H1 (cell line): ENCODE measurements at regions not wholly inside any gene's neighbourhood (a gene's known extent, or its start where the extent isn't known, plus 50 kb on each side); places are given as distances from the start of the nearest gene placed in this dataset.

Experiments used
- CTCF ChIA-PET: fragments of 300-600 bp; sonication (Branson Sonifier 250); formaldehyde crosslinking; loops from one replicate; lab custom pipeline; 2021; ENCODE audit not compliant: partially characterized antibody; lab: Charles Lee
- POLR2A ChIA-PET: fragments of 300-600 bp; sonication (Branson Sonifier 250); formaldehyde crosslinking; loops from one replicate; lab custom pipeline; 2021; ENCODE audit warnings: inconsistent platforms; ENCODE audit not compliant: partially characterized antibody; lab: Charles Lee
- DNase-seq, 2 experiments: peaks; one replicate each; pipeline versions ENCODE4 v3.0.0 to v3.0.0-alpha.2; 2010 to 2022; ENCODE audit warnings: low spot score in 2 of 2, low read depth in 1 of 2, mixed read lengths in 1 of 2
- FAIRE-seq: peaks from 2 replicates; lab custom pipeline; 2011; peaks lifted over from hg19 to GRCh38; lab: Jason Lieb, UNC
- H2AFZ ChIP-seq: 2 replicates; pipeline ENCODE4 v1.8.1; 2012; ENCODE audit warnings: low read length, inconsistent platforms
- H2AK5ac ChIP-seq: 2 replicates; pipeline ENCODE4 v1.6.1; 2013; ENCODE audit warnings: low read depth, low read length
- H2BK120ac ChIP-seq: replicated peaks from 2 replicates; pipeline ENCODE3; 2013; ENCODE audit warnings: low read depth, low read length, inconsistent platforms
- H2BK12ac ChIP-seq: 2 replicates; pipeline ENCODE4 v1.6.1; 2013; ENCODE audit warnings: low read depth, low read length
- H2BK15ac ChIP-seq: 2 replicates; pipeline ENCODE4 v1.6.1; 2013; ENCODE audit warnings: low read length
- H2BK20ac ChIP-seq: 2 replicates; pipeline ENCODE4 v1.6.1; 2013; ENCODE audit warnings: low read length
- H2BK5ac ChIP-seq: 2 replicates; pipeline ENCODE4 v1.6.1; 2013; ENCODE audit warnings: low read depth, low read length
- H3K14ac ChIP-seq: 2 replicates; pipeline ENCODE4 v1.6.1; 2013; ENCODE audit warnings: inconsistent platforms; ENCODE audit not compliant: insufficient read length
- H3K18ac ChIP-seq: 2 replicates; pipeline ENCODE4 v1.6.1; 2013; ENCODE audit warnings: low read length; ENCODE audit errors: extremely low read depth
- H3K23ac ChIP-seq: 2 replicates; pipeline ENCODE4 v1.6.1; 2013; ENCODE audit warnings: inconsistent platforms; ENCODE audit not compliant: insufficient read length
- H3K23me2 ChIP-seq: 2 replicates; pipeline ENCODE4 v1.6.1; 2013; ENCODE audit warnings: low read depth, low read length
- H3K27ac ChIP-seq: 2 replicates; pipeline ENCODE4 v1.6.1; 2011; ENCODE audit warnings: low read depth, low read length, inconsistent platforms
- H3K27me3 ChIP-seq, 4 experiments: replicated peaks in 1 of 4; 1 replicate in 1 of 4; 2 replicates in 3 of 4; pipeline versions ENCODE4 v1.6.1 to v1.8.1; 2011 to 2013; ENCODE audit warnings: low read length in 3 of 4, mild to moderate bottlenecking in 3 of 4, inconsistent platforms in 2 of 4, mixed read lengths in 2 of 4, moderate library complexity in 1 of 4; ENCODE audit not compliant: control insufficient read depth in 3 of 4, insufficient read depth in 3 of 4; ENCODE audit errors: extremely low read depth in 1 of 4
- H3K36me3 ChIP-seq, 4 experiments: 2 replicates each; pipeline versions ENCODE4 v1.6.1 to v1.8.1; 2011 to 2013; ENCODE audit warnings: mild to moderate bottlenecking in 4 of 4, low read length in 3 of 4, moderate library complexity in 2 of 4, control low read depth in 1 of 4, inconsistent platforms in 1 of 4; ENCODE audit not compliant: insufficient read depth in 4 of 4, control insufficient read depth in 2 of 4
- H3K4ac ChIP-seq: replicated peaks from 2 replicates; pipeline ENCODE3; 2013; ENCODE audit warnings: low read length, low read depth, mixed read lengths, inconsistent platforms; ENCODE audit not compliant: insufficient read length
- H3K4me1 ChIP-seq, 4 experiments: replicated peaks in 1 of 4; 1 replicate in 1 of 4; 2 replicates in 3 of 4; pipeline versions ENCODE4 v1.6.1 to v1.8.1; 2011 to 2013; ENCODE audit warnings: low read length in 3 of 4, inconsistent platforms in 2 of 4, mixed read lengths in 1 of 4; ENCODE audit not compliant: insufficient read depth in 4 of 4, control insufficient read depth in 3 of 4
- H3K4me2 ChIP-seq, 2 experiments: 2 replicates each; pipeline versions ENCODE4 v1.6.1 to v1.8.1; 2011 to 2013; ENCODE audit warnings: low read depth in 2 of 2, low read length in 2 of 2, control low read depth in 1 of 2, inconsistent platforms in 1 of 2, mild to moderate bottlenecking in 1 of 2; ENCODE audit not compliant: insufficient read depth in 1 of 2
- H3K4me3 ChIP-seq, 4 experiments: fragments of 200-600, 300-600 bp in 1 of 4; sonication (generic), shearing (Covaris generic), sonication (Bioruptor Twin) in 1 of 4; 2 replicates each; pipeline versions ENCODE4 v1.5.1 to v1.8.1; 2011 to 2016; ENCODE audit warnings: low read length in 4 of 4, low read depth in 3 of 4, control low read depth in 2 of 4, inconsistent platforms in 2 of 4, mild to moderate bottlenecking in 2 of 4, mixed read lengths in 1 of 4, moderate library complexity in 1 of 4; ENCODE audit not compliant: insufficient read depth in 2 of 4; ENCODE audit errors: extremely low read depth in 1 of 4
- H3K56ac ChIP-seq: replicated peaks from 2 replicates; pipeline ENCODE3; 2013; ENCODE audit warnings: low read depth, mild to moderate bottlenecking, mixed read lengths, low read length, inconsistent platforms; ENCODE audit not compliant: insufficient read length
- H3K79me1 ChIP-seq: 2 replicates; pipeline ENCODE4 v1.6.1; 2013; ENCODE audit warnings: low read depth, low read length, control low read depth
- H3K79me2 ChIP-seq, 2 experiments: 2 replicates each; pipeline versions ENCODE4 v1.6.1 to v1.8.1; 2012 to 2013; ENCODE audit warnings: low read length in 2 of 2, mild to moderate bottlenecking in 2 of 2, inconsistent platforms in 1 of 2; ENCODE audit not compliant: insufficient read depth in 2 of 2, control insufficient read depth in 1 of 2
- H3K9ac ChIP-seq, 4 experiments: replicated peaks in 1 of 4; 1 replicate in 1 of 4; 2 replicates in 3 of 4; pipeline versions ENCODE4 v1.6.1 to v1.8.1; 2011 to 2013; ENCODE audit warnings: low read depth in 3 of 4, low read length in 3 of 4, control low read depth in 2 of 4, mild to moderate bottlenecking in 2 of 4, moderate library complexity in 2 of 4, inconsistent platforms in 1 of 4; ENCODE audit errors: extremely low read depth in 1 of 4
- H3K9me3 ChIP-seq, 2 experiments: 2 replicates each; pipeline versions ENCODE4 v1.6.1 to v1.8.1; 2012 to 2013; ENCODE audit warnings: mild to moderate bottlenecking in 2 of 2, moderate library complexity in 2 of 2, control low read depth in 1 of 2, inconsistent platforms in 1 of 2, low read depth in 1 of 2, low read length in 1 of 2, mixed read lengths in 1 of 2; ENCODE audit not compliant: insufficient read depth in 2 of 2
- H4K20me1 ChIP-seq, 2 experiments: replicated peaks in 1 of 2; 2 replicates each; pipeline versions ENCODE3 to v1.8.1; 2011 to 2013; ENCODE audit warnings: inconsistent platforms in 2 of 2, low read length in 2 of 2, mild to moderate bottlenecking in 1 of 2; ENCODE audit not compliant: insufficient read depth in 2 of 2, control insufficient read depth in 1 of 2
- H4K5ac ChIP-seq: 2 replicates; pipeline ENCODE4 v1.6.1; 2013; ENCODE audit warnings: low read length, low read depth, mixed read lengths, inconsistent platforms; ENCODE audit not compliant: insufficient read length
- H4K8ac ChIP-seq: 2 replicates; pipeline ENCODE4 v1.8.0; 2013; ENCODE audit warnings: mild to moderate bottlenecking, moderate library complexity, low read length, inconsistent platforms; ENCODE audit not compliant: insufficient read depth; ENCODE audit errors: extremely low read depth
- H4K91ac ChIP-seq: replicated peaks from 2 replicates; pipeline ENCODE3; 2013; ENCODE audit warnings: low read length, mixed read lengths, inconsistent platforms; ENCODE audit not compliant: insufficient read length
- CREB1 ChIP-seq: IDR thresholded peaks from 2 replicates; pipeline ENCODE4 v1.6.1; 2012; ENCODE audit warnings: inconsistent platforms
- GABPA ChIP-seq: IDR thresholded peaks from 2 replicates; pipeline ENCODE4 v1.6.1; 2011; ENCODE audit warnings: mild to moderate bottlenecking, low read length, moderate library complexity, borderline replicate concordance; ENCODE audit not compliant: insufficient read depth
- WGBS, 2 experiments: shearing (Covaris generic) in 1 of 2; methylation state at CpG; one replicate each; pipeline versions ENCODE4 v1.1.6 to v1.1.7; 2013 to 2015; ENCODE audit warnings: low lambda C conversion rate in 2 of 2, mixed read lengths in 2 of 2, inconsistent platforms in 1 of 2, low coverage in 1 of 2, missing lambda C conversion rate in 1 of 2; ENCODE audit not compliant: insufficient replicate concordance in 2 of 2, insufficient coverage in 1 of 2, insufficient read length in 1 of 2; ENCODE audit errors: extremely low coverage in 1 of 2, missing lambda C conversion rate in 1 of 2; 5-methylcytosine and 5-hydroxymethylcytosine counted together

GRCh38 chr11:44470854-44471253 is 94.6 kb upstream of the CD82 start:
- Histone ChIP-seq H2AFZ (no peak overlapping the region), H3K27me3 (no peaks in the 10 kb centered on the region), H2BK120ac (no peak overlapping the region), H3K23ac (no peak overlapping the region), H3K9ac (no peak overlapping the region), H2BK5ac (no peak overlapping the region), H2BK15ac (no peak overlapping the region), H4K91ac (no peak overlapping the region), H3K27ac (no peak overlapping the region), H2BK12ac (no peak overlapping the region), H2AK5ac (no peak overlapping the region), H3K4me3 (no peak overlapping the region), H3K4ac (no peak overlapping the region), H4K20me1 (no peaks in the 10 kb centered on the region), H3K9me3 (peaks cover 0 to 4% of the 10 kb centered on the region in 2 experiments; a peak in 1 of 4 replicates), H3K4me1 (peaks cover 6 to 12% (median 7%) of the 10 kb centered on the region in 4 experiments), H4K5ac (no peak overlapping the region), H3K36me3 (no peaks in the 10 kb centered on the region), H3K14ac (no peak overlapping the region), H3K18ac (no peak overlapping the region), H4K8ac (no peak overlapping the region), H3K79me1 (no peaks in the 10 kb centered on the region; the same call in 1 of the 2 replicates), H3K23me2 (no peaks in the 10 kb centered on the region), H3K79me2 (no peaks in the 10 kb centered on the region), H2BK20ac (no peak overlapping the region), H3K56ac (no peak overlapping the region), H3K4me2 (no peak overlapping the region)
- ChIA-PET POLR2A (interaction anchor here (0.6 to 1.1 kb wide), 2 partner anchors 25 to 232 kb away, joined by 3 to 5 read pairs; no protein-coding TSS in a partner anchor), CTCF (interaction anchor here (1.3 kb wide), 1 partner anchor 12 kb away, joined by 3 read pairs; no protein-coding TSS in a partner anchor)
- TF ChIP-seq GABPA (no peak), CREB1 (no peak)
- 78% methylated on average over 7 of the region's 7 CpGs; no CpG with 5 or more reads in 1 of the 2 experiments for WGBS, 2 experiments
- FAIRE-seq (no peak), DNase-seq (no peak)
